Hepatocyte (in vitro differentiated cells): ENCODE measurements at regions not wholly inside any gene's neighbourhood (a gene's known extent, or its start where the extent isn't known, plus 50 kb on each side); places are given as distances from the start of the nearest gene placed in this dataset.

ENCODE experiments used
- EZH2phosphoT487 ChIP-seq: fragments of 200-600 bp; sonication (generic); IDR thresholded peaks from one replicate; pipeline ENCODE4 v1.6.1; 2018; ENCODE audit warnings: antibody characterized with exemption, mild to moderate bottlenecking, low read depth, moderate library complexity; ENCODE audit not compliant: unreplicated experiment, severe bottlenecking
- TF ChIP-seq, protein P1 (sequence below): fragments of 200-600 bp; sonication (generic); IDR thresholded peaks from 2 replicates; pipeline ENCODE4 v1.5.1; 2016; ENCODE audit warnings: antibody characterized with exemption, mild to moderate bottlenecking; ENCODE audit not compliant: poor library complexity

DNA sequence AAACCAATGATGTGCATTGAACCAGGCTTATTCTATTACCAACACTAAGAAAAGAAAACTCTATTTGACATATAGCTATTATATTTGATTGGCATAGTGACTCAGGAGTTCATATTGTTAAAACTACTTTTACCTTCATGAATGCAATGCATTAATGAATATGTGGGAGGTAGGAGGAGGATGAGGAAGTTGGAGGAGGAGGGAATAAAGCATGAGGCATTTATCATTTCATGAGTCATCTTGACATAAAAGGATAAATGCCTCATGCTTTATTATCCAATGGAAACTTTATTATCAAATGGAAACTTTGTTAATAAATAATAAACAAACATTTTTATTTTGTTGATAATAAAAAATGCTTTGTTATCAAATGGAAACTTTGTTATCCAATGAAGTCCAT lies 116.5 kb downstream of the SPRY2 start:
- TF ChIP-seq, protein P1, sequence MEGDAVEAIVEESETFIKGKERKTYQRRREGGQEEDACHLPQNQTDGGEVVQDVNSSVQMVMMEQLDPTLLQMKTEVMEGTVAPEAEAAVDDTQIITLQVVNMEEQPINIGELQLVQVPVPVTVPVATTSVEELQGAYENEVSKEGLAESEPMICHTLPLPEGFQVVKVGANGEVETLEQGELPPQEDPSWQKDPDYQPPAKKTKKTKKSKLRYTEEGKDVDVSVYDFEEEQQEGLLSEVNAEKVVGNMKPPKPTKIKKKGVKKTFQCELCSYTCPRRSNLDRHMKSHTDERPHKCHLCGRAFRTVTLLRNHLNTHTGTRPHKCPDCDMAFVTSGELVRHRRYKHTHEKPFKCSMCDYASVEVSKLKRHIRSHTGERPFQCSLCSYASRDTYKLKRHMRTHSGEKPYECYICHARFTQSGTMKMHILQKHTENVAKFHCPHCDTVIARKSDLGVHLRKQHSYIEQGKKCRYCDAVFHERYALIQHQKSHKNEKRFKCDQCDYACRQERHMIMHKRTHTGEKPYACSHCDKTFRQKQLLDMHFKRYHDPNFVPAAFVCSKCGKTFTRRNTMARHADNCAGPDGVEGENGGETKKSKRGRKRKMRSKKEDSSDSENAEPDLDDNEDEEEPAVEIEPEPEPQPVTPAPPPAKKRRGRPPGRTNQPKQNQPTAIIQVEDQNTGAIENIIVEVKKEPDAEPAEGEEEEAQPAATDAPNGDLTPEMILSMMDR = no peak
- no peak for TF ChIP-seq EZH2phosphoT487
